ENCODE measurements at regions not wholly inside any gene's neighbourhood (a gene's known extent, or its start where the extent isn't known, plus 50 kb on each side); places are given as distances from the start of the nearest gene placed in this dataset.

DNA sequence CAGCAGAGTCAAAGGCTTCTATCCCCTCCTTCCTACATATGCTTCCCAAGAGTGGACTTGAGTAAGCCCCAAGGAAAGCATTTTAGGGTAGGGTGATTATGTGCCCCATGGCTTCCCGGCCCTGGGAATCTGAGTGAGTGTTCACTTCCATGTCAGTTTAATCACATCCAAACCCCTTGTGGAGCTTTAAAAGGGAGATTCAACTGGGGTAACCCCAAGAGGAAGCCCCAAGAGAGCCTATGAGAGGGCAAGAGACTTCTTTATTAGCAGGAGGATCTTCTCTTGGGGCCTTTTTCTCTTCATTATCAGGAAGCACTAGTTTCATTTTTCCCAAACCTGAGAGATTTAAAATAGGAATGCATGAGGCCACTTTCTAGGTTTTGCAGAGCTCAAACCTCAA is 97.0 kb upstream of the IRF2BP2 start:
- DNase-seq, result no peak

DNA sequence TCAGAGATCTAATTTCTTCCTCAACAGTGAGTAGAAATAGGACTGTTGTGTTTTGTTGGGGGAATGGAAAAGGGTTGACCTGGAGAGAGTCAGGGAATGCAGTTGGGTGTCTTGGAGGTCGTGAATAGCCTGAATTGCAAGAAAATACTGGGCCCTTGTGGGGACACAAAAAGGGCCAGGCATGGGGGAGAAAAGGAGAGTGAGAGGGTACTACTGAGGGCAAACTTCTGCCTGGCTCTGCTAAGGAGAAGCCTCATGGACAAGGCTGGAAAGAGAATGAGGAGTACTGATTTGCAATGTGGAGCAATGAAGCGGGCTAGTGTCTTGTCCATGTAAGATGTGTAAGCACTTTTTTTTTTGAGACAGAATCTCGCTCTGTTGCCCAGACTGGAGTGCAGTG is 96.2 kb upstream of the IRF2BP2 start:
- DNase-seq, result no peak

- DNase-seq, result no peak
Observed at GRCh38 chr1:234705615-234706014, 95.6 kb upstream of the IRF2BP2 start.

DNA sequence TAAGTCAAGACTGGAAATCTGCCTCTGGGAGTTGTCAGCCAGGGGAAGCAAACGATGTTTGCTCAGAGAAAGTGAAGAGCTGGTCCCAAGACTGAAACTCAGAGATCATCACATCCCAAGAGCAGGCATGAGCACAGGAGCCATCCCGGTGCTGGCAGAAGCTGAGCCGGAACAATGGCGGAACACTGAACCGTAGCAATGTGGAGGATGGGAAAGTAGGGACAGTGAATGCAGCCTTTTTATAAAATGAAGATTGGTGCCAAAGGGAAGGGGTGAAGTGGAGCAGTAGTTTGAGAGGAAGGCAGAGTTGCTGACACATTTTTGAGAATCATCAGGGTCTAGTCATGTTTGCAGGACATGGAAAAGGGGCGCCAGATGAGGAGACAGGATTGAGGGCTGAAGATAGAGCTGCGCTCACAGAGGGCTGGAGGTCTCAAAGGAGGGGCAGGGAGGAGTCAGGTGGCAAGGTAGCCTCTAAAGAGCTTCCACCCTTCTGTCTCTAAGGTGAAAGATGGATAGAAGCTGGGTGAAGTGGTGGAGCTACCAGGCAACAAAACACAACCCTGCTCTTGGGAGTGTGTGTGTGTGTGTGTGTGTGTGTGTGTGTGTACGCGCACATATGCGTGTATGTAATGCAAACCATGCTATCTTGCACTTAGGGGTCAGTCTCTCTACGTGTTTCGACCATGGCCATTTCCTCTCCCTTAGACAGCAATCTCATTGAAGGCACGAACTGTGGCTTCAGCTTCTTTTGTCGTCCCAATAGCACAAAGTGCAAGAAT is 94.3 kb upstream of the IRF2BP2 start:
- DNase-seq, result no peak

GRCh38 chr1:234702342-234703000 is 92.5 kb upstream of the IRF2BP2 start:
- DNase-seq, result no peak

- no peak for DNase-seq
Observed at GRCh38 chr1:234701737-234702341, 91.9 kb upstream of the IRF2BP2 start.

- peak; percentile 59 for DNase-seq
Observed at GRCh38 chr1:234699795-234700665, 90.1 kb upstream of the IRF2BP2 start.

- DNase-seq, result no peak
Observed at GRCh38 chr1:234698686-234699085, 88.7 kb upstream of the IRF2BP2 start.

DNA sequence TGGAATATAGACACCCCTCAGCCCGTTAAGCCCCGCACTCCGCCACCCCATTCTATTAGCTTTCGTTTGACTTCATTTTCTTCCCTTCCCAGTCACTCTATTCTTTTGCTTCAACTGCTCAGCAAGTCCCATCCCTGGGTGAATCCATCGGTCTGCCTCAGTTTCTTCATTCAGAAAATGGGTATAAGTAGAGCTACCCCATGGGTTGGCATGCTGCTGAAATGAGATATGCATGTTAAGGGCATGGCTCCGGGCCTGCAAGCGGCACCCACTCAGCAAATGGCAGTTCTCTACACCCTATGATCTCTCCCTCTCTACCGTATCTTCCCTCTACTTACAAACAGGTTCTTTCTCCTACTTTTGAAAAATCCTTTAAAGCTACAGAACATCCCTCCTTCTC is 87.8 kb upstream of the IRF2BP2 start:
- DNase-seq, result no peak

GRCh38 chr1:234697015-234697414 is 87.0 kb upstream of the IRF2BP2 start:
- DNase-seq, result no peak

DNA sequence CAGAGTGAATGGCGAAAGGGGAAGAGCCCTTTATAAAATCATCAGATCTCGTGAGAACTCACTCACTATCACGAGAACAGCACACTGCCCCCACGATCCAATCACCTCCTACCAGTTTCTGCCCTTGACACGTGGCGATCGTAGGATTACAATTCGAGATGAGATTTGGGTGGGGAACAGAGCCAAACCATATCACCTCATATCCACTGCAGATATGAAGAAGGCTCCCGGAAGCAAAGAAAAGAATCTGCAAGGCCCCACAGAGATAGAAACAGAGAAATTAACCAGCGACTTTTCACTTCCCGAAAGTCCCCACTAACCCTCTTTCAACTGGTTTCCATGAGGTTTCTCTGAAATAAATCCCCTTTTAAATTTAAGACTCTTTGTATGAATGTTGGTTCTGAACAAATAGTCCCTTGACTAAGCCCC is 86.2 kb upstream of the IRF2BP2 start:
- DNase-seq, result no peak

DNA sequence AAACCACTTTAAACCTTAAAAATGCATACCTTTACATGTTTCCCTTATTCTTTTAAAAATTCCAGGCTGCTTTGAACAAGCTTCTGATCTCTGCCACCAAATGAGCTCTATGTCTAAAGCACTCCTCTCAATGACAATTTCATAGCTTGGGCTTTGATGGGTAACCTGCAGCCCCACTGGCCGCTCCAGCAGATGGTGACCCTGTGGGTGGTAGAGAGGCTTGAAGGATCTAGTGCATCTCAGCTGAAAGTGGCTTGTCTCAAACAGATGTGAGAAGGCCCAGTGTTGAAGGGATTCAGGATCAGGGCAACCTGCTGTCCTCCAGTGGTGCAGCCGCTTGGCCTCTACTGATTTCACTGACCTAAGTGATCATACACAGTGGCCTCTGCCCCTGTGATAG is 84.7 kb upstream of the IRF2BP2 start:
- DNase-seq, result no peak

DNA sequence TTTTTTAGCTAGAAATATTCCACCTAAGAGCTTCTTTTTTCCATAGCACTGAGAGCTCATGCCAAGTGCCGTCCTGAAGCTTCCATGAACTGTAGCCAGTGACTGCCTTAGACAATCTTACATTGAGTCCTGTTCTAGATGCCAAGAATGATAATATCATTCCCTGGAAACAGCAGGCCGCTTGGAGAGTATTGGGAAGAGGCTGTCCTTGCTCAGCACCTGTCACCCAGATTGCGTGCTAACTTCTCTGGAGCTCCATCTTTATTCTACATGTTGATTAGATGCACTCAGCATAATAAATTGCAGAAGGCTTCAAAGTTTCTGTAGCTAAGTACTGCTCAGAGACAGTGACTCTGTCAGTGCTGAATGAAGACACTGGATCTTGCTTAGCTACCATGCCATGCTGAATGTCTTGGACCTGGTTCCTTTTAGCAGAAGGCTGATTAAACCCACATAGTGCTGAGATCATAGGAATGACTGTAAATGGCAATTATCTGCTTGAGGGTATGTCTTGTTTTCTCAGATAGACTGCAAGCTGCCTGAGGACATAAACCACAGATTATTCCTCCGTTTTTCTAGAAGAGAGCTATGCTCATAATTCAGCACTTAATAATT is 83.1 kb upstream of the IRF2BP2 start:
- no peak for DNase-seq

DNA sequence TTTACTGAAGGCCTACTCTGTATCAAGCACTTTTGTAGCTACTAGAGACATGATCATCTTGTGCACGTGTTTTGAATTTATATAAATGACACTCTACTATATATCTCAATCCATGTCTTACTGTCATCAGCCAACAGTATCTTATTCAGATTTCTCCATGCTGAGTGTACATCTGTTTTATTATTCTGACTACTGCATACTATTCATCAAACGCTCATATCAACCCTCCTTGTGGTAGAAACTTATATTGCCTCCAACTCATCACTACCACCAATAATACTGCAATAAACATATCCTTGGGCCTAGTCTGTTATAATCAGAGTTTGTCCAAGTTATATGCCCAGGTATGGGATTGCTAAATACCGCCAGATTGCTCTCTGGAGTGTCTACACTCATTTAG is 81.6 kb upstream of the IRF2BP2 start:
- DNase-seq, result peak; percentile 8

- no peak for DNase-seq
Observed at GRCh38 chr1:234690872-234691271, 80.9 kb upstream of the IRF2BP2 start.

GRCh38 chr1:234689236-234689635 is 79.3 kb upstream of the IRF2BP2 start:
- DNase-seq, result no peak

DNA sequence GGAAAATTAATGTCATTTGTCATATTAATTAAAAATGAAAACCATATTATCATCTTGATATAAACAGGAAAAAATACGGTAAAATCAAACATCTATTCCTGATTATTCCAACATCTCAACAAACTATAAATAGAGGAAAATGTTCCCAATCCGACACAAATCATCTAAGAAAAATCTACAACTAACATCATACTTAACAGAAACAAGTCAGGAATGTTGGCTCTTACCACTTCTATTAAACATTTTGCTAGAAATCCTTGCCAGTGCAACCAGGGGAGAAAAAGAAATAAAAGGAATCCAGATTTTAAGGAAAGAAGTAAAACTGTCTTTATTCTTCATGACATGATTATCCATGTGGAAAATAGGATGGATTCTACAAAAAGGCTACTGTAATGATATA is 77.0 kb upstream of the IRF2BP2 start:
- DNase-seq, result no peak

DNA sequence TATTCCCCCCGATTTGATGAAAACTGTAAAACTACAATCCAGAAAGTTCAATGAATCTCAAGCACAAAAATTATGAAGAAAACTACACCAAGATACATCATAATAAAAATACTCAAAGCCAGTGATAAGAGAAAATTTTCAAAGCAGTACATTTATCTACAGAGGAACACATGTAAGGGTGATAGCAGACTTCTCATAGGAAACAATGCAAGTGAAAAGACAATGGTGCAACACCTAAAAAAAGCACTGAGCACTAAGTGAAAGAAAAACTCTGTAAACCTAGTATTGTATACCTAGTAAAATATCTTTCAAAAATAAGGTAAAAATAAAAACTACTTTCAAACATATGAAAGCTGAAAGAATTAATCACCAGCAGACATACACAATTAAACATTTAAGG is 76.1 kb upstream of the IRF2BP2 start:
- no peak for DNase-seq

DNA sequence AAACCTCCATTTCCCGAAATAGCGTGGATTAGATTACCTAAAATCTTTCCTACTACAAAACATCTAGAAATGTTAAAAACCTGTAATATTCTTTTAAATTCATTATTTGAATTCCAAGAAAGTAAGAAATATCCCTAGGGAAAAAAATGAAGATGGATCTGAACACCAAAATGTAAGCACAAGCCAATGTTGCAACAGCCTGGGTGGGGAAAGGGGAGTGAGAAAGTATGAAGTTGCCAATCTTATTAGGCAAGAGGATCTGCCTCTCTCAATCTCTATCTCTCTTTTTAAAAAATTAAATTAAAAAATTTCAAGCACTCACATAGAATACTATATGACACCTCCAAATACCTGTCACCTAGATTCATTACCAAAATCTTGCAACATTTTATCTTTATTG is 74.9 kb upstream of the IRF2BP2 start:
- no peak for DNase-seq

GRCh38 chr1:234683861-234684632 is 74.1 kb upstream of the IRF2BP2 start:
- DNase-seq, result peak; percentile 68

DNA sequence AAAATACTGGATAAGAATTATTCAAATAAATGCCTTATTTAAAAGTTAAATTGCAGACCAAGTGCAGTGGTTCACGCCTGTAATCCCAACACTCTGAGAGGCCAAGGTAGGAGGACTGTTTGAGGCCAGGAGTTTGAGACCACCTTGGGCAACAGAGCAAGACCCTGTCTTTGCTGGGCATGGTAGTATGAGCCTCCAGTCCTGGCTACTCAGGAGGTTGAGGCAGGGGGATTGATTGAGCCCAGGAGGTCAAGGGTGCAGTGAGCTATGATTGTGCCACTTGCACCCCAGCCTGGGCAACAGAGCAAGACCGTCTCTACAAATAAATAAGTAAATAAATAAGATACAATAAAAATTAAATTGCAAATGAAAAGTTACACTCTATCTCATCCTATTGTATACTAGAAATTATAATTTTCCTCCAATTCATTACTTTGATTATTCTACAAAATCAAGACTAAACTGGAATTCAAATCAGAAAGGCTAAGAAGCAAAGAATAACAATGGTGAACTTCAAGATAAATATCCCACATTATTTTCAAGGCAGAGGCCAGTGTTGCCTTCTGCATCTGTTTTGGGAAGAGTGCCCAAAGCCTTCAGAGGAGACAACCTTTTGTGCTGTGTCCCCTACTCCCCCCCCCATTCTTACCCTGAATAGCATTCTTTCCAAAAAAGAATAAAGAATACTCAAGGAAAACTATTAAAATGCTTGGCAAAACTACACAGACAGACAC is 73.3 kb upstream of the IRF2BP2 start:
- no peak for DNase-seq

All from EL (cell line).